Suppressor macrophage treated with lipopolysaccharide for 4 hours (primary cell): ENCODE measurements at regions not wholly inside any gene's neighbourhood (a gene's known extent, or its start where the extent isn't known, plus 50 kb on each side); places are given as distances from the start of the nearest gene placed in this dataset.

Source experiments
- DNase-seq: peaks from one replicate; pipeline ENCODE4 v3.0.0-alpha.2; 2020

- DNase-seq: no peak
These were observed 267.6 kb downstream of the SETD4 start for GRCh38 chr21:35792569-35793305.

DNA sequence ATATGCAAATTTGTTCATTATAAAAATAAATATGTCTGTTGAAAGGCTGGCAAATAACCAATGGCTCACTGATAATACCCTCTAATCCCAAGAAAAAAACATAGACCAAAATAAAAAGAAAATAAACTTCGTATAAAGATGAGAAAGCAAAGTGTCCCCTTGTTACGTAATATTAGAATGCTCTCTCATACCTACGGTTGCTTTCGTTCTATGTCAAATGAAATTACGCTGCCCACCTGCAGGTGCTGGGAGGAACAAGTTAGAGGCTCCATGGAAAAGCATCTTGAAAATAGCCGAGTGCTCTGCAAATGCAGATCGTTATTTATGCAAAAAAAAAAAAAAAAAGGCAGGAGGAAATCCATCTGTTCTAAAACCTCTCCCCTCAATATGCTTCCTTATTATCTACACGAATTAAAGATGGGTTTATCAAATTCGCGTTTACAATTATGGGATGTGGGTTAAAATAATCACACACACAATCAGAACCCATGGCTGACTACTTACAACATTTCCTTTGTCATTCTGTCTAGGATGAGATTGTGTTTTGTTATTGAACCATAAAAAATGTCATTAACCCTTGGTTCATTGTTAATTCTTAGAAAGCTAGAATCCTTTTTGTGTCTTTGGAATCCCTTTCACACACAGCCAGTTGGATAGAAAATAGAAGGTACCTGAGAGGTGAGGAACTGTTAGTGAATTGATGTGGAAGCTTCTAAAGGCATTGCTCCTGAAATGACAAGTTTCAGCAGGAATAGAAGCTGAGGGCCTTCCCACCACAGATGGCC is 268.6 kb downstream of the SETD4 start:
- no peak for DNase-seq

- DNase-seq: no peak
These were observed 276.6 kb downstream of the SETD4 start for GRCh38 chr21:35783721-35784120.

DNA sequence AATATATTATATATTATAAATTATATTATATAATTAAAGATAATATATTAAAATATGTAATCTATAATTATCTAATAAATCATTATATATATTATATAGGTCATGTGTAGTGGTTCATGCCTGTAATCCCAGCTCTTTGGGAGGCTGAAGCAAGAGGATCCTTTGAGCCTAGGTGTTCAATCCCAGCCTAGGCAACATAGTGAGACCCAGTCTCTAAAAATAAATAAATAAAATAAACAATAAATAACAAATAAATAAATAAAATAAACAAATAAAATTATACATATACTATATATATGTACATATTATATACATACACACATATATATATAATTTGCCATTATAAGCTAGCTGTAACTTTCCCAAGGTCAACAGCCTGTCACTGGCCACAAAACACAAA is 277.7 kb downstream of the SETD4 start:
- no peak for DNase-seq

DNA sequence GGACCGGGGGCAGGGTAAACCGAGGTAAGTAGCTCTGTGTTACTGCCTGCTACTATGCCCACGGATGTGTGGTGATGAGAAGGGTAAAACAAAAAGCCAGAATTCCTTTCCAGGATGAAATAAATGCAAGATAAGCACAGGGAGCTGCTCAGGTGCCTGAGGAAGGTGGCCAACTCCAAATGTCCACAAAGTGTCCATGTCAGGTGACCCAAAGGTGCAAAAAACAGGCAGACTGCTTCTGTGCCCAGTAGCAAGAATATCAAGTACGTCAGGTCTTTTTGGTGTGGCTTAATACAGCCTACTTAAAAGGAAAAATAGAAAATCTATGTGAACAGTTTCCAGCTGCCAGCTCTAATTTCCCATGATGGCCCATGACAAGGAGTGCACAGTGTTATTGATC is 279.3 kb downstream of the SETD4 start:
- no peak for DNase-seq

DNA sequence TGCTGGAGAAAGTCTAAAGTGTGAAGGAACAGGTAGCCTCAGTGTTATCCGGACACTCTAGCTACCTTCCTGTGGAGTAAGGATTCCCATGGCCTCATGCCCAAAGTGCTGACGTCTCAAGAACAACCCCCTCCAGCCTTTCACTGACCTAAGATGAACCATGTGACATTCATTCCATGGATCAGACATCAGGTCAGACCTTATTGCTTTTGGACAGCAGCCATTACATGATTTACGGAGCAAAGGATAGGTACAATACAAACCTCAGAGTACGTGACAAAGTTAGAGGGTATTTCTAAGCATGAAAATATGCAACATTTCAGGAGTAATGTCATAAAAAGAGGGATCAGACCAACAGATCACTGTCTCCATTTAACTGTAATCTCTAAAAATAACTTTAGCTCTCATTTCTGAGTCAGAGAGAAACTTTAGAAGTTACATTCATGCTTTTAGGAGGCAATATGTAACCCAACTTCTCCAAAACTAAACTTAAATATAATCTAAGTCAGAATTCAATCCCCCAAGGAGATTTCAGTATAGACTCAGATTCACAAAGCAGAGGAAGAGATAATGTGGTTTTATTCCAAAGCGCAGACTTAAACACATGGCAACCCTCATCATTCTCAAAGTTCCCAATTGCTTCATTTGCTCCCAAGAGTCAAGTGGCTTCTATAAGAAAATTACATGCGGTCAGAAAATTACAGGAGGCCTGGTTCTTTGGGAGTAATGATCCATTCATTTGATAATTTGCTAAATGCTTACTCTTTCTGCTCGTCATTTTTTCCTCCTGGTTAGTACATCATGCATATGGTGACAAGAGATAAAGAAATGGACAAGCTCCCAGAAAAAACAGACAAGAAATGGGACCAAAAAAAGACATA is 280.4 kb downstream of the SETD4 start:
- no peak for DNase-seq

- DNase-seq: no peak
These were observed 281.2 kb downstream of the SETD4 start for GRCh38 chr21:35779167-35779566.

- DNase-seq: no peak
These were observed 283.2 kb downstream of the SETD4 start for GRCh38 chr21:35777081-35777480.

GRCh38 chr21:35775778-35776544 is 284.4 kb downstream of the SETD4 start:
- DNase-seq: no peak

DNA sequence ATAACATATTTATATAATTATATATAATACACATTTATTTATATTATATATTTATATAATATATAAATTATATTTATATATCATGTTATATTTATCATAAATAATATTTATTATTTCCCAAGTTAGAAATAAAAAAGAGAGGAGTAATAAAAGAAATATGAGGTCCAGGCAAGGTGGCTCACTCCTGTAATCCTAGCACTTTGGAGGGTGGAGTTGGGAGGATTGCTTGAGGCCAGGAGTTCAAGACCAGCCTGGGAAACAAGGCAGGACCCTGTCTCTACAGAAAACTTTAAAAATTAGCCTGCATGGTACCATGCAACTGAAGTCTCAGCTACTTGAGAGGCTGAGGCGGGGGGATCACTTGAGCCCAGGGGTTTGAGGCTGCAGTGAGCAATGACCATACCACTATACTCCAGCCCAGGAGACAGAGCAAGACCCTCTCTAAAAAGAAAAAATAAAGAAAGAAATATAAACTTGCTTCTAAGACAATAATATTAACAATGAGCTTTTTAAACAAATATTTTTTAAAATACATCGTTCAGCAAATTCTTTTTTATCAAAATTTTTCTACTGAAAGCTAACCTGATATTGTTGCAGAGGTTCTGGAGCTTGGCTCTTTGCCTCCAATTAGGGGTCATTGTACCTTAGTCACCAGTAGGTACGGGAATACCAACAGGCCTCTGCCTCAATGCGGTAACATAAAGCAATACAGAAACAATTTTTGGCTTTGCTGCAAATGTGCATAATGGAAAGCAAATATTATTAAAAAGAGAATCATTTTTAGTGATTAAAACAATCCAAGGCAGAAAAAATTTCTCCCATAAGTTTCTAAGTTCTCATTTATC is 290.0 kb downstream of the SETD4 start:
- no peak for DNase-seq

DNA sequence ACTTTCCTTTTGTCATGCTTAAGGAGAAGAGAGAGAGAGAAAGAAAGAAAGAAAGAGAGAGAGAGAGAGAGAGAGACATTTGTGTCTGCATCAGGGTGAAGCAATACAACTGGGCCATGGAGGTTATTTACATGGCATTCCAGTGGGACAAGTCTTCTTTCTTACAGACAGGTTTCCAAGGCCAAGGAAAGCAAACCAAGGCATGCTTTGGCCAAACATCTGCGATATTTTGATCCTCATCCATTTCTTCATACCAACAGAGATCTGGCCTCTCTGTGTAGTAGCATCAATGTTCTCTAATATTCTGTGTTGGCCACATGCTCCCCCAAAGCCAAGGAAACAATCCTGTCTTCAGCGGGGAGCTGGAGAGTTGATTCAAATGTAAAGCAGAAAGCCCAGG is 292.1 kb downstream of the SETD4 start:
- no peak for DNase-seq

- DNase-seq: no peak
These were observed 295.7 kb downstream of the SETD4 start for GRCh38 chr21:35764586-35764985.

- DNase-seq: no peak
These were observed 296.2 kb downstream of the SETD4 start for GRCh38 chr21:35764077-35764476.

DNA sequence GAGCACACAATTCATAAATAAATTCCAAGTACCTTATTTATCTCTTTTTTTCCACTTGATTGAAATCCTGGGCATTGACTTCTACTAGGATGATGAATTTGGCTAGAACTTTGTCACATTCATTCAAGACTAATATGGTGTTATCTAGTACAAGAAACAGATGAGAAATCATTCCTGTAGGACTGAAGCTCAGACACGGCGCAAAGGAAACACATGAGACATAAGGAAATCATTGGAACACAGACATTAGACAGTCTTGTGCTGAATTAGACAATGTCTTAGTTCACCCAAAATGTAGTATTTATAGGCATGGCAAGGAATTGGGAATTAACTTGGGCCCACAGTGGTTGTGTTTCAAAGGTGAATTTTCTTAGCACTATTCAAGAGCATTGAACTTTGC is 305.7 kb downstream of the SETD4 start:
- no peak for DNase-seq

DNA sequence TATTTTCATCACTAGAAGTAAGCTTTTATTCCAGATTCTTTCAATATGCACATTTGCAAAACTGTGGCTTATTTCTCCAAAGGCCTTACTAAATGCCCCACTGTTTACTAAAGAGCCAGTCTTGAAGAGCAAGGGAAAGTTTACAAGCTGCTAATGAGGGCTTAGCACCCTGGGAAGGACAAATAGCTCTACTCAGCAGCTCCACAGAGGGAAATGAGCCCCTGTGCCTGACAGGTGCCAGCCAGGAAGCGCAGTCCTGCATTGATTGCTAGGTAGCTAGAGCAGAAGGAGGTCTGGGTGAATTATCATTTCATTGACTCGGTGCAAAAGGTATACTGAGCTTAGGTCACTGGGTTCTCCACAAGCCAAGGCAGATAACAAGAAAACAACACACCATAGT is 307.0 kb downstream of the SETD4 start:
- DNase-seq: no peak

- DNase-seq: no peak
These were observed 309.2 kb downstream of the SETD4 start for GRCh38 chr21:35751171-35751570.

DNA sequence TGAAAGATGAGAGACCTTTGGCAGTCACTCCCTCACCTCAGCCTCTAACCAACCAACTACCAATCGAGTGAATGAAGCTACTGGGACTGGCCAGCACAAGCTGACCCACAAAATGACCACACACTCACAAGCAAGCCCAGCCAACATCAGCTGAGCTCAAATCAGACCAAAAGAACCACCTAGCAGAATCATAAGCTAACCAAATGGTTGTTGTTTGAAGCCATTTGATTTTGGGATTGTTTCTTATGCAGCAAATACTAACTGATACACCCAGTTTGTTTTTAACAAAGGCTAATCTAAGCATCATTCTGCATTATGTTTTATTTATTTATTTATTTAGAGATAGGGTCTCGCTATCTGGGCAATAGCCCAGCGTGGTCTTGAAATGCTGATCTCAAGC is 310.4 kb downstream of the SETD4 start:
- DNase-seq: no peak

DNA sequence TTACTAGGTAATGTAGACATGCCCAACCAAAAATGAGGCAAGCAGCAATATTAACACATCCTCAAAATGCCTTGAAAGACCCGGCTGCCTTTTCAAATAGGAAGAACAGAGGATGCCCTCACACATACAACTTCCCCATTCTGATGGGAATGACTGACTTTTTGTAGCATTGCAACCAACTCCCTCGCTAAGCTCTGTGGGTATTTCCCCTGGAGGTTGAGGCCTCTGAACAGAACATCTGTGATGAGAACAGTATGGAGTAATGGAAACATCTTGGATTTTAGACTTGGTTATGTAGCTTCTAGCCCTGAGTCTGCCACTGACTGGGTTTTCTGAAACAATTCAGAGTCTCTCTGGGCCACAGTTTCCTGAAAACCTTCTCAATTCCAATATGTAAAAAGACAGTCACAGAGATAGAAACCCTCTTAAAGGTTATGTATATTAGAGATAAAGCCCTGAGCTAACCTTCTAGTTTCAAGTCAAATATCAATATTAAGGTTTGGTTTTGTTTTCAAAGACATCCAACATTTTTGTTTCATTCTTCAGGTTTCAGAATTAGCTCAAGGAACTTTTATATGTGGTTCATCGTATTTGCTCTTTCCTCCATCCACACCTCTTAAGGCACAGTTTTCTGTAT is 311.5 kb downstream of the SETD4 start:
- peak; percentile 80 for DNase-seq

DNA sequence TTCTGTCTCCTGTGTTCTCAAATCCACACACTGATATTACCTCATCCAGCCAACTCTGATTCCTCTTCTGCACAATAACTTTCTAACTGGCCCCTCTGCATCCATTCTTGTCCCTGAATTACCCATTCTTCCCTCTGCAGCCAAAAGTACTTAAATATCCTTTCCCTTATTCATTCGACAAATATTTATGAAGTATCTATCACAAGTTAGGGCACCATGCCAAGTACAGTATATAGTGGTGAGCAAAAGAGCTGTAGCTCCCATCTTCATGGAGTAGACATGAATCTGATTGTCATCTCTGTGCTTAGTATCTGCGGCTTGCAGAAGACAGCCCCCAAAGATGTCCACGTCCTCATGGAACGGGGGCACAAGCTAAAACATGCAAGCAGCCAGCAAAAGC is 316.8 kb downstream of the SETD4 start:
- DNase-seq: no peak

DNA sequence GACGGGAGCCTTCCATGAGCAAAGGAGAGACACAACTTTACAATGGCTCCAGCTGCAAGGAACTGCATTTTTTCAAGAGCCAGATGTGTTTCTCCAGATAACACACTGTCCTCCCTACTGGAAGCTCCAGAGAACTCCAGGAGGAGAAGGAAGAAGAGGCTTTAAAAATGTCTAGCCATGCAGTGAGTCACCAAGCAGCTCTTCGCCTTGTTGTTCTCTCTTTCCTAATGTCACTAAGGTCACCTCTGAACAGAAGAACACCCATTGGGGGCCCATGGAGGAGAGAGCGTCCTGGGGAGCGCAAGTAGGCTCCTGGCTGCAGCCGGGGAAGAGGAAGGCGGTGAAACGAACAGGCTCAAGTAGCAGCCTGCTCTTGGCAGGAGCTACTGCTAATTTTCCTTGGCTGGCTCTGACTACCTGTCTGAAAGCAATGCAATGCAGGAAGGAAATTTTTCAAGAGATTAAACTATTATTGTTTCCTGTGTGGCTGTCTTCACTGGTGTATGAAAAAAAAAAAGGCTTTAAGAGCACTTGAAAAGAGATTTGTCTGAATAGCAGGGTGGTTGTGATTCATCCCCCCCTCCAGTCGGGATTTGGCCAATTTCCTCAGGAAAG is 321.9 kb downstream of the SETD4 start:
- DNase-seq: no peak

- no peak for DNase-seq
These were observed 322.4 kb downstream of the SETD4 start for GRCh38 chr21:35737899-35738346.
